Thymus (tissue), 11 donors: ENCODE measurements at regions not wholly inside any gene's neighbourhood (a gene's known extent, or its start where the extent isn't known, plus 50 kb on each side); places are given as distances from the start of the nearest gene placed in this dataset.
A peak's percentile ranks its signal among the peaks of the same experiment; 100 is the strongest.

Source experiments
- DNase-seq, 9 donors: peaks; one replicate each; pipeline ENCODE4 v3.0.0-alpha.2; 2013; ENCODE audit warnings: low spot score in 9 of 9, low read depth in 6 of 9, missing footprints in 1 of 9
- H3K27ac ChIP-seq, 2 donors: one replicate each; pipeline ENCODE4 v1.5.1; 2013; ENCODE audit warnings: control low read depth in 1 of 2, low read depth in 1 of 2, low read length in 1 of 2, mild to moderate bottlenecking in 1 of 2, moderate library complexity in 1 of 2
- H3K27me3 ChIP-seq, 2 donors: one replicate each; pipeline ENCODE4 v1.5.1; 2013; ENCODE audit warnings: low read length in 1 of 2; ENCODE audit not compliant: control insufficient read depth in 2 of 2, insufficient read depth in 1 of 2
- H3K36me3 ChIP-seq, 2 donors: one replicate each; pipeline ENCODE4 v1.5.1; 2013; ENCODE audit warnings: low read length in 1 of 2, mild to moderate bottlenecking in 1 of 2, moderate library complexity in 1 of 2; ENCODE audit not compliant: control insufficient read depth in 2 of 2, insufficient read depth in 2 of 2
- H3K4me1 ChIP-seq, 2 donors: one replicate each; pipeline ENCODE4 v1.5.1; 2013; ENCODE audit warnings: low read length in 2 of 2; ENCODE audit not compliant: control insufficient read depth in 2 of 2, insufficient read depth in 2 of 2
- H3K4me3 ChIP-seq, 2 donors: one replicate each; pipeline ENCODE4 v1.5.1; 2013; ENCODE audit warnings: low read length in 2 of 2, control low read depth in 1 of 2, mild to moderate bottlenecking in 1 of 2
- H3K9me3 ChIP-seq, 2 donors: one replicate each; pipeline ENCODE4 v1.5.1; 2013; ENCODE audit warnings: low read length in 1 of 2, mild to moderate bottlenecking in 1 of 2; ENCODE audit not compliant: control insufficient read depth in 2 of 2, insufficient read depth in 1 of 2
- WGBS: extraction: QIAGEN DNeasy Blood & Tissue Kit; methylation state at CpG from one replicate; pipeline ENCODE4 v1.1.7; 2013; 5-methylcytosine and 5-hydroxymethylcytosine counted together
- donor health status: healthy.

- Histone ChIP-seq H3K9me3 (no peaks in the 10 kb centered on the region), H3K4me3 (no peak overlapping the region), H3K27me3 (no peaks in the 10 kb centered on the region), H3K4me1 (no peaks in the 10 kb centered on the region), H3K27ac (no peak overlapping the region), H3K36me3 (no peaks in the 10 kb centered on the region)
- 88% methylated on average over 2 of the region's 2 CpGs for WGBS
- no peak for DNase-seq
These were observed 701.3 kb upstream of the ACO1 start for GRCh38 chr9:31683116-31683515.

GRCh38 chr9:31697956-31698355 is 686.5 kb upstream of the ACO1 start:
- H3K4me3 ChIP-seq: no peak overlapping the region
- H3K9me3 ChIP-seq: no peaks in the 10 kb centered on the region
- H3K27me3 ChIP-seq: no peaks in the 10 kb centered on the region
- H3K27ac ChIP-seq: no peak overlapping the region
- 93% methylated on average over 2 of the region's 2 CpGs for WGBS
- no peak for DNase-seq
- H3K4me1 ChIP-seq: no peaks in the 10 kb centered on the region
- no peaks in the 10 kb centered on the region for H3K36me3 ChIP-seq

GRCh38 chr9:31699836-31700235 is 684.6 kb upstream of the ACO1 start:
- Histone ChIP-seq H3K9me3 (no peaks in the 10 kb centered on the region), H3K27ac (no peak overlapping the region), H3K4me3 (no peak overlapping the region), H3K27me3 (no peaks in the 10 kb centered on the region), H3K36me3 (no peaks in the 10 kb centered on the region), H3K4me1 (no peaks in the 10 kb centered on the region)
- no peak for DNase-seq

GRCh38 chr9:31700252-31701045 is 684.0 kb upstream of the ACO1 start:
- Histone ChIP-seq H3K27ac (no peak overlapping the region), H3K27me3 (no peaks in the 10 kb centered on the region), H3K36me3 (no peaks in the 10 kb centered on the region), H3K4me1 (no peaks in the 10 kb centered on the region), H3K9me3 (no peaks in the 10 kb centered on the region), H3K4me3 (no peak overlapping the region)
- peak in 1 of 9 donors; percentile 3 for DNase-seq
- WGBS: 89% methylated on average over 3 of the region's 3 CpGs

GRCh38 chr9:31702957-31703356 is 681.5 kb upstream of the ACO1 start:
- no peaks in the 10 kb centered on the region for H3K9me3 ChIP-seq
- DNase-seq: no peak
- no peaks in the 10 kb centered on the region for H3K4me1 ChIP-seq
- 97% methylated on average over 1 of the region's 1 CpG for WGBS
- no peaks in the 10 kb centered on the region for H3K36me3 ChIP-seq
- no peak overlapping the region for H3K4me3 ChIP-seq
- H3K27ac ChIP-seq: no peak overlapping the region
- no peaks in the 10 kb centered on the region for H3K27me3 ChIP-seq

DNA sequence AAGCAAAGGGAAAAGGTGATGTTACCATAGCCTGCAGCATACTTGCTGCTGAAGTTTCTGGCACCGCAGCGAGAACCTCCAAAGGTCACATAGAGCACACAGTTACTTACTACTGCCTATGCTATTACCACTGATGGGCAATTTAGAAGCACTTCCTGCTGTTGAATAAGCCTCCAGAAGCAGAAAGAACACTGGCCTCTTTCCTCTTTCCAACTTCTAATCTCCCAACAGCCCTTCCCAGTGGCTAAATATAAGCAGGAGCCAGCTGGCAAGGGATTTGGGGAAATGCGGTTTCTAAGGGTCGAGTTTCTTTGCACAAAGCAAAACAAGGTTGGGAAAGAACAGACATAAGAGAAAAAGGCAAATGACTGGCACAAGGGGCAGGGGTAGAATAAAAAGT is 669.2 kb upstream of the ACO1 start:
- no peak overlapping the region for H3K4me3 ChIP-seq
- no peaks in the 10 kb centered on the region for H3K9me3 ChIP-seq
- H3K27ac ChIP-seq: no peak overlapping the region
- WGBS: 77% methylated on average over 4 of the region's 4 CpGs
- no peaks in the 10 kb centered on the region for H3K27me3 ChIP-seq
- DNase-seq: no peak
- no peaks in the 10 kb centered on the region for H3K4me1 ChIP-seq
- no peaks in the 10 kb centered on the region for H3K36me3 ChIP-seq

DNA sequence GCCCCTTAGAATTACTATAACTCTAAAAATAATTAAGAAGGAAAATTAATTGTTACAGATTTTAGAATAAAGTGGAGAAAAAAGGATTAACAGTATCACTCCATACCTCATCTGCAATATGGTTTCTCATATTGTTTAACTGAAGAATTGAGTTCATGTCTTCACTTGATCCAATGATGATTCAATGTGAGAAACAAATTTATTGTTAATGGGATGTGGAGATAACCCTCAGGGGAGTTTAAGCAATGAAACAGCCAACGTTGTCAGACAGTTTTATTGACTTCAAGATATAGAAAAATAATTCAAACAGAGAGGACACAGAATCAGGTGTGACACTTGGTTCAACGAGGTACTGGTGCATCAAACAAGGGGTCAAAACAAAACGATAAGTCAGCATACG is 665.2 kb upstream of the ACO1 start:
- no peaks in the 10 kb centered on the region for H3K9me3 ChIP-seq
- DNase-seq: no peak
- WGBS: 83% methylated on average over 4 of the region's 4 CpGs
- no peak overlapping the region for H3K4me3 ChIP-seq
- H3K27me3 ChIP-seq: no peaks in the 10 kb centered on the region
- H3K27ac ChIP-seq: no peak overlapping the region
- no peaks in the 10 kb centered on the region for H3K4me1 ChIP-seq
- no peaks in the 10 kb centered on the region for H3K36me3 ChIP-seq

- WGBS: 95% methylated on average over 6 of the region's 6 CpGs
- Histone ChIP-seq H3K4me1 (no peaks in the 10 kb centered on the region), H3K27me3 (no peaks in the 10 kb centered on the region), H3K36me3 (no peaks in the 10 kb centered on the region), H3K9me3 (no peaks in the 10 kb centered on the region), H3K4me3 (no peak overlapping the region), H3K27ac (no peak overlapping the region)
- no peak for DNase-seq
These were observed 654.0 kb upstream of the ACO1 start for GRCh38 chr9:31730398-31730797.

- H3K36me3 ChIP-seq: no peaks in the 10 kb centered on the region
- H3K4me3 ChIP-seq: no peak overlapping the region
- no peak for DNase-seq
- H3K27ac ChIP-seq: no peak overlapping the region
- no peaks in the 10 kb centered on the region for H3K4me1 ChIP-seq
- H3K9me3 ChIP-seq: no peaks in the 10 kb centered on the region
- no peaks in the 10 kb centered on the region for H3K27me3 ChIP-seq
- WGBS: 80% methylated on average over 3 of the region's 3 CpGs
These were observed 651.3 kb upstream of the ACO1 start for GRCh38 chr9:31733166-31733565.
